ENCODE measurements at regions not wholly inside any gene's neighbourhood (a gene's known extent, or its start where the extent isn't known, plus 50 kb on each side); places are given as distances from the start of the nearest gene placed in this dataset.

DNA sequence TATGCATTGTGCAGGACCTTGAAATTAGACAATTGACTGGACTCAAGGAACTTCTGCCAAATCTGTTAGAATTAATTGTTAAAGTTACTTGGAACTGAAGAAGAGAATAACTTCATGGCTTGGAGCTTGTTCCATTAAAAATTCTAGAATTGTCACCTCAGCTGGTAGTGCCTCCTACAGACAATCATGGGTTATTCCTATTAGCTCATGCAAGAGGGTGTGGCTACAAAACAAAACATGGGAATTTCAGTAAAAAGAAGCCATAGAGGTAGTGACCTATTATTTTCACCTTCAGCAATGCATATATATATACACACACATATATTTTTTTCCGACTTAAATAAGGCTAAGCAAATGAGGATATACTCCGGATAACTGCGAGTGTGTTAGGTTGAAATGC is 181.9 kb upstream of the DTNA start:
- Histone ChIP-seq H3K4me3 (ENCODE audit: low read depth, low read length) (no peak overlapping the region), H3K27ac (ENCODE audit: extremely low read depth, low read depth, low read length) (no peak overlapping the region), H3K36me3 (ENCODE audit: control insufficient read depth in 2 of 2, insufficient read depth in 1 of 2, low read length in 2 of 2) (no peaks in the 10 kb centered on the region), H3K9me3 (ENCODE audit: control insufficient read depth, insufficient read depth, low read depth, low read length) (no peaks in the 10 kb centered on the region), H3K4me1 (ENCODE audit: control insufficient read depth, insufficient read depth, low read length) (peaks cover 16% of the 10 kb centered on the region)
- POLR2A ChIA-PET = no interaction called here
- CTCF ChIA-PET = interaction anchor here (1.1 to 1.3 kb wide), 3 partner anchors 11 to 132 kb away, joined by 3 to 4 read pairs (median 3); no protein-coding TSS in a partner anchor
- TF ChIP-seq SETDB1 (IDR thresholded peaks at IDR 0.05; ENCODE audit: insufficient read length, low read length) (peak; percentile 53), ZNF311 (tag by site-specific recombination; IDR thresholded peaks at IDR 0.05; ENCODE audit: borderline replicate concordance) (no peak), ZNF19 (tag by site-specific recombination; IDR thresholded peaks at IDR 0.05; ENCODE audit: low read depth) (no peak), KLF9 (tag by site-specific recombination; IDR thresholded peaks at IDR 0.05; ENCODE audit: low read depth) (0 out of 2 replicates have a peak, but pooled peaks have one; percentile 38), PRDM10 (tag by site-specific recombination; IDR thresholded peaks at IDR 0.05) (peak; percentile 54), ZNF138 (tag by site-specific recombination; IDR thresholded peaks at IDR 0.05; ENCODE audit: borderline replicate concordance) (no peak), ZNF843 (tag by site-specific recombination; IDR thresholded peaks at IDR 0.05) (no peak)

- H3K9me3 ChIP-seq (ENCODE audit: control insufficient read depth, insufficient read depth, low read depth, low read length) = no peaks in the 10 kb centered on the region
- H3K4me1 ChIP-seq (ENCODE audit: control insufficient read depth, insufficient read depth, low read length) = peaks cover 12% of the 10 kb centered on the region
- ChIA-PET POLR2A (interaction anchor here (0.7 kb wide), 1 partner anchor 1680 kb away, joined by 3 read pairs; no protein-coding TSS in a partner anchor), CTCF (interaction anchor here (0.5 to 1.4 kb wide), 5 partner anchors 10 to 695 kb away, joined by 3 to 5 read pairs (median 4); no protein-coding TSS in a partner anchor)
- no peaks in the 10 kb centered on the region for H3K36me3 ChIP-seq (ENCODE audit: control insufficient read depth in 2 of 2, insufficient read depth in 1 of 2, low read length in 2 of 2)
- no peak overlapping the region for H3K27ac ChIP-seq (ENCODE audit: extremely low read depth, low read depth, low read length)
- TF ChIP-seq ZNF366 (tag by site-specific recombination; conservative IDR thresholded peaks at IDR 0.05) = no peak
- TF ChIP-seq PBX3 (CRISPR knock-in tag; IDR thresholded peaks at IDR 0.05) = no peak
- TF ChIP-seq, protein P1, sequence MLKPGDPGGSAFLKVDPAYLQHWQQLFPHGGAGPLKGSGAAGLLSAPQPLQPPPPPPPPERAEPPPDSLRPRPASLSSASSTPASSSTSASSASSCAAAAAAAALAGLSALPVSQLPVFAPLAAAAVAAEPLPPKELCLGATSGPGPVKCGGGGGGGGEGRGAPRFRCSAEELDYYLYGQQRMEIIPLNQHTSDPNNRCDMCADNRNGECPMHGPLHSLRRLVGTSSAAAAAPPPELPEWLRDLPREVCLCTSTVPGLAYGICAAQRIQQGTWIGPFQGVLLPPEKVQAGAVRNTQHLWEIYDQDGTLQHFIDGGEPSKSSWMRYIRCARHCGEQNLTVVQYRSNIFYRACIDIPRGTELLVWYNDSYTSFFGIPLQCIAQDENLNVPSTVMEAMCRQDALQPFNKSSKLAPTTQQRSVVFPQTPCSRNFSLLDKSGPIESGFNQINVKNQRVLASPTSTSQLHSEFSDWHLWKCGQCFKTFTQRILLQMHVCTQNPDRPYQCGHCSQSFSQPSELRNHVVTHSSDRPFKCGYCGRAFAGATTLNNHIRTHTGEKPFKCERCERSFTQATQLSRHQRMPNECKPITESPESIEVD (tag by site-specific recombination; IDR thresholded peaks at IDR 0.05) = peak; percentile 35; the same call in 1 of the 2 replicates
- TF ChIP-seq PATZ1 (tag by site-specific recombination; IDR thresholded peaks at IDR 0.05) = no peak
- peak; percentile 39; the same call in 1 of the 2 replicates for TF ChIP-seq ZNF585B (tag by site-specific recombination; IDR thresholded peaks at IDR 0.05)
- no peak overlapping the region for H3K4me3 ChIP-seq (ENCODE audit: low read depth, low read length)
Observed at GRCh38 chr18:34529358-34530335, 180.5 kb upstream of the DTNA start.

Measured in HEK293 (cell line).